Stimulated activated naive CD8-positive, alpha-beta T cell treated with anti-CD3 and anti-CD28 coated beads, Interleukin-15, Interleukin-2, amounts not matched to agents 100 ng/mL and 50 ng/mL, for 24 hours (primary cell): ENCODE measurements at regions not wholly inside any gene's neighbourhood (a gene's known extent, or its start where the extent isn't known, plus 50 kb on each side); places are given as distances from the start of the nearest gene placed in this dataset.

Source experiments
- H3K27ac Mint-ChIP-seq: one replicate; pipeline ENCODE4 v1.8.0; 2021; ENCODE audit warnings: mild to moderate bottlenecking, mixed read lengths
- H3K27me3 Mint-ChIP-seq: one replicate; pipeline ENCODE4 v1.8.0; 2021; ENCODE audit warnings: mixed read lengths
- H3K36me3 Mint-ChIP-seq: one replicate; pipeline ENCODE4 v1.8.0; 2021; ENCODE audit warnings: low read depth, mixed read lengths
- H3K4me1 Mint-ChIP-seq: one replicate; pipeline ENCODE4 v1.8.0; 2021; ENCODE audit warnings: low read depth, mixed read lengths
- H3K4me3 Mint-ChIP-seq: one replicate; pipeline ENCODE4 v1.8.0; 2021; ENCODE audit warnings: mild to moderate bottlenecking, mixed read lengths
- H3K9me3 Mint-ChIP-seq: one replicate; pipeline ENCODE4 v1.8.0; 2021; ENCODE audit warnings: mixed read lengths

- no peaks in the 10 kb centered on the region for H3K9me3 Mint-ChIP-seq
- H3K4me3 Mint-ChIP-seq: no peak overlapping the region
- no peaks in the 10 kb centered on the region for H3K36me3 Mint-ChIP-seq
- H3K4me1 Mint-ChIP-seq: peaks cover 37% of the 10 kb centered on the region
- no peaks in the 10 kb centered on the region for H3K27me3 Mint-ChIP-seq
- H3K27ac Mint-ChIP-seq: no peak overlapping the region
Measured at GRCh38 chr2:12178289-12179080, 432.1 kb downstream of the LPIN1 start.

- Mint-ChIP-seq H3K4me3 (no peak overlapping the region), H3K9me3 (no peaks in the 10 kb centered on the region), H3K27ac (no peak overlapping the region), H3K4me1 (peaks cover 37% of the 10 kb centered on the region), H3K36me3 (no peaks in the 10 kb centered on the region), H3K27me3 (no peaks in the 10 kb centered on the region)
Measured at GRCh38 chr2:12180031-12180430, 433.6 kb downstream of the LPIN1 start.

GRCh38 chr2:12183032-12183645 lies 436.7 kb downstream of the LPIN1 start:
- no peaks in the 10 kb centered on the region for H3K27me3 Mint-ChIP-seq
- H3K9me3 Mint-ChIP-seq: no peaks in the 10 kb centered on the region
- H3K4me1 Mint-ChIP-seq: peaks cover 9% of the 10 kb centered on the region
- H3K4me3 Mint-ChIP-seq: no peak overlapping the region
- no peak overlapping the region for H3K27ac Mint-ChIP-seq
- no peaks in the 10 kb centered on the region for H3K36me3 Mint-ChIP-seq

GRCh38 chr2:12192762-12193161 lies 446.3 kb downstream of the LPIN1 start:
- Mint-ChIP-seq H3K27me3 (no peaks in the 10 kb centered on the region), H3K4me1 (peaks cover 7% of the 10 kb centered on the region), H3K36me3 (peaks cover 3% of the 10 kb centered on the region), H3K9me3 (peaks cover 5% of the 10 kb centered on the region), H3K27ac (no peak overlapping the region), H3K4me3 (no peak overlapping the region)

- Mint-ChIP-seq H3K27ac (no peak overlapping the region), H3K27me3 (no peaks in the 10 kb centered on the region), H3K36me3 (peaks cover 3% of the 10 kb centered on the region)
Measured at GRCh38 chr2:12194968-12195367, 448.5 kb downstream of the LPIN1 start.

GRCh38 chr2:12196495-12196894 lies 450.1 kb downstream of the LPIN1 start:
- Mint-ChIP-seq H3K36me3 (peaks cover 3% of the 10 kb centered on the region), H3K27me3 (no peaks in the 10 kb centered on the region), H3K4me3 (no peak overlapping the region), H3K9me3 (peaks cover 10% of the 10 kb centered on the region), H3K4me1 (peaks cover 7% of the 10 kb centered on the region), H3K27ac (no peak overlapping the region)

More at GRCh38 chr2:12194968-12195367, 448.5 kb downstream of the LPIN1 start:
- H3K4me3 Mint-ChIP-seq: no peak overlapping the region
- peaks cover 10% of the 10 kb centered on the region for H3K9me3 Mint-ChIP-seq
- H3K4me1 Mint-ChIP-seq: peaks cover 7% of the 10 kb centered on the region

GRCh38 chr2:12197133-12197532 lies 450.7 kb downstream of the LPIN1 start:
- no peaks in the 10 kb centered on the region for H3K27me3 Mint-ChIP-seq
- H3K36me3 Mint-ChIP-seq: peaks cover 3% of the 10 kb centered on the region
- H3K4me1 Mint-ChIP-seq: peaks cover 7% of the 10 kb centered on the region
- no peak overlapping the region for H3K27ac Mint-ChIP-seq
- peaks cover 10% of the 10 kb centered on the region for H3K9me3 Mint-ChIP-seq
- H3K4me3 Mint-ChIP-seq: no peak overlapping the region

- H3K36me3 Mint-ChIP-seq: no peaks in the 10 kb centered on the region
- H3K4me3 Mint-ChIP-seq: no peak overlapping the region
- H3K4me1 Mint-ChIP-seq: no peaks in the 10 kb centered on the region
- no peak overlapping the region for H3K27ac Mint-ChIP-seq
- peaks cover 18% of the 10 kb centered on the region for H3K9me3 Mint-ChIP-seq
- H3K27me3 Mint-ChIP-seq: no peaks in the 10 kb centered on the region
Measured at GRCh38 chr2:12199491-12200211, 453.2 kb downstream of the LPIN1 start.

- Mint-ChIP-seq H3K27me3 (no peaks in the 10 kb centered on the region), H3K4me1 (no peaks in the 10 kb centered on the region), H3K36me3 (no peaks in the 10 kb centered on the region), H3K27ac (no peak overlapping the region), H3K9me3 (peaks cover 15% of the 10 kb centered on the region), H3K4me3 (no peak overlapping the region)
Measured at GRCh38 chr2:12201369-12201768, 454.9 kb downstream of the LPIN1 start.

GRCh38 chr2:12202313-12203075 lies 456.1 kb downstream of the LPIN1 start:
- Mint-ChIP-seq H3K4me3 (no peak overlapping the region), H3K4me1 (no peaks in the 10 kb centered on the region), H3K36me3 (no peaks in the 10 kb centered on the region), H3K27ac (no peak overlapping the region), H3K9me3 (peaks cover 19% of the 10 kb centered on the region), H3K27me3 (no peaks in the 10 kb centered on the region)

GRCh38 chr2:12203528-12203927 lies 457.1 kb downstream of the LPIN1 start:
- Mint-ChIP-seq H3K9me3 (peaks cover 13% of the 10 kb centered on the region), H3K36me3 (no peaks in the 10 kb centered on the region), H3K4me1 (no peaks in the 10 kb centered on the region)

GRCh38 chr2:12205086-12205485 lies 458.7 kb downstream of the LPIN1 start:
- peaks cover 13% of the 10 kb centered on the region for H3K9me3 Mint-ChIP-seq

More at GRCh38 chr2:12203528-12203927, 457.1 kb downstream of the LPIN1 start:
- H3K4me3 Mint-ChIP-seq: no peak overlapping the region
- no peak overlapping the region for H3K27ac Mint-ChIP-seq
- H3K27me3 Mint-ChIP-seq: no peaks in the 10 kb centered on the region

GRCh38 chr2:12207491-12207890 lies 461.1 kb downstream of the LPIN1 start:
- Mint-ChIP-seq H3K27me3 (no peaks in the 10 kb centered on the region), H3K27ac (no peak overlapping the region), H3K9me3 (peaks cover 13% of the 10 kb centered on the region), H3K36me3 (no peaks in the 10 kb centered on the region), H3K4me3 (no peak overlapping the region), H3K4me1 (no peaks in the 10 kb centered on the region)

More at GRCh38 chr2:12205086-12205485, 458.7 kb downstream of the LPIN1 start:
- Mint-ChIP-seq H3K4me1 (no peaks in the 10 kb centered on the region), H3K27me3 (no peaks in the 10 kb centered on the region), H3K36me3 (no peaks in the 10 kb centered on the region), H3K4me3 (no peak overlapping the region), H3K27ac (no peak overlapping the region)

GRCh38 chr2:12210016-12210933 lies 463.8 kb downstream of the LPIN1 start:
- Mint-ChIP-seq H3K27ac (no peak overlapping the region), H3K36me3 (no peaks in the 10 kb centered on the region), H3K9me3 (peaks cover 6% of the 10 kb centered on the region), H3K27me3 (no peaks in the 10 kb centered on the region), H3K4me1 (no peaks in the 10 kb centered on the region), H3K4me3 (no peak overlapping the region)
